Astrocyte (in vitro differentiated cells and primary cell): ENCODE measurements at regions not wholly inside any gene's neighbourhood (a gene's known extent, or its start where the extent isn't known, plus 50 kb on each side); places are given as distances from the start of the nearest gene placed in this dataset.

Experiments
- CTCF ChIP-seq: IDR thresholded peaks from 2 replicates; pipeline ENCODE4 v1.5.1; 2011; ENCODE audit warnings: low read depth, mild to moderate bottlenecking, inconsistent platforms, low read length, moderate library complexity; ENCODE audit not compliant: insufficient read depth
- EZH2 ChIP-seq: IDR thresholded peaks from 2 replicates; pipeline ENCODE4 v1.6.1; 2012; ENCODE audit warnings: mild to moderate bottlenecking, low read length, inconsistent platforms; ENCODE audit not compliant: insufficient read depth

GRCh38 chr13:34037636-34038540, 219.9 kb downstream of the RFC3 start:
- no peak for TF ChIP-seq CTCF
- TF ChIP-seq EZH2: no peak
